GM12872 (cell line): ENCODE measurements at regions not wholly inside any gene's neighbourhood (a gene's known extent, or its start where the extent isn't known, plus 50 kb on each side); places are given as distances from the start of the nearest gene placed in this dataset.

Experiments used
- TF ChIP-seq, protein P1 (sequence below): IDR thresholded peaks from 3 replicates; pipeline ENCODE4 v1.5.1; 2011; ENCODE audit warnings: low read depth, mild to moderate bottlenecking, low read length, moderate library complexity; ENCODE audit not compliant: insufficient read depth

DNA sequence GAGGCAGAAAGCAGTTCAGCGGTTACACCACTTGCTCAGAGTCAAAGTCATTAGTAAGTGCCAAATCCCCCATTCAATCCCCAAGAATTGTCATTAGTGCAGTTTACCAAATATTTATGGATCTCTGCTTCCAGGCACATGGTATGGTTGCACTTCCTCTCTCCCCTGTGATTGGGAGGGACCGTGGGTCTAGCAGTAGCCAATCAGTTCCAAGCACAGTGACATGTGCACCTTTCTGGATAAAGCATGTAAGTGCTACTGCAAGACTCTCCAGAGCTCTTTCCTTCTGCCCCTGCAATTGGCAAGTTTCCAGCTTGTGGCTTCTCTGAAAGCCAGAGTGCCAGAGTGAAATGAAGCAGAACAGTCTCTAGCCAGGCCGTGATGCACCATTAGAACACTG, 85.3 kb upstream of the FLRT2 start:
- TF ChIP-seq, protein P1, sequence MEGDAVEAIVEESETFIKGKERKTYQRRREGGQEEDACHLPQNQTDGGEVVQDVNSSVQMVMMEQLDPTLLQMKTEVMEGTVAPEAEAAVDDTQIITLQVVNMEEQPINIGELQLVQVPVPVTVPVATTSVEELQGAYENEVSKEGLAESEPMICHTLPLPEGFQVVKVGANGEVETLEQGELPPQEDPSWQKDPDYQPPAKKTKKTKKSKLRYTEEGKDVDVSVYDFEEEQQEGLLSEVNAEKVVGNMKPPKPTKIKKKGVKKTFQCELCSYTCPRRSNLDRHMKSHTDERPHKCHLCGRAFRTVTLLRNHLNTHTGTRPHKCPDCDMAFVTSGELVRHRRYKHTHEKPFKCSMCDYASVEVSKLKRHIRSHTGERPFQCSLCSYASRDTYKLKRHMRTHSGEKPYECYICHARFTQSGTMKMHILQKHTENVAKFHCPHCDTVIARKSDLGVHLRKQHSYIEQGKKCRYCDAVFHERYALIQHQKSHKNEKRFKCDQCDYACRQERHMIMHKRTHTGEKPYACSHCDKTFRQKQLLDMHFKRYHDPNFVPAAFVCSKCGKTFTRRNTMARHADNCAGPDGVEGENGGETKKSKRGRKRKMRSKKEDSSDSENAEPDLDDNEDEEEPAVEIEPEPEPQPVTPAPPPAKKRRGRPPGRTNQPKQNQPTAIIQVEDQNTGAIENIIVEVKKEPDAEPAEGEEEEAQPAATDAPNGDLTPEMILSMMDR = no peak

DNA sequence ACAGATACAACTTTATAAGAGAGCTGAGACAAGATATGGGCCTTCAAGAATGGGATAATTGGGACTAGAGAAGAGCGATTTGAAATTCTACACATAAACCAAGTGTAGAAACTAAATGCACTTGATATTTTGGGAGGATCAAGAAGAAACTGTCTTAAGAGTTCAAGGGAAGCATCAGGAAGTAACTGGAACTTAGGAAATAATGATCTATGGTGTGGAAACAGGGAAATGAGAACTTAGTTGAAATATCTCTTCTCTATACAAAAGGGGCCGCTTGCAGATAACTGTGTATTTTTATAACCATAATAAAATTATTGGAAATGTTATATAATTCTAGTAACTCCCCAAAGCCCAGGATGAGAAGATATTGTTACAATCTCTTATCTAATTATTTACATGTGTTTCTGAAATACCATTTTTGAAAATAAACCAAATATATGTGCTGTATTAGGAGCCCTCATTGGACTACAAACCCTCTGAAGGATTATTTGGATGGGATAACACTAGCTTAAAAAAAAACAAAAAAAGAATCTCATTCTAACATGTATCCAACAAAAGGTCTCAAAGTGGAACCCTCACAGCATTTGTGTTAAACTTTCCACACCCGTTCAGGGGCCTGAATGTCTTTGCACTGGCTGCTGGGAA, 84.7 kb upstream of the FLRT2 start:
- TF ChIP-seq, protein P1 = no peak

DNA sequence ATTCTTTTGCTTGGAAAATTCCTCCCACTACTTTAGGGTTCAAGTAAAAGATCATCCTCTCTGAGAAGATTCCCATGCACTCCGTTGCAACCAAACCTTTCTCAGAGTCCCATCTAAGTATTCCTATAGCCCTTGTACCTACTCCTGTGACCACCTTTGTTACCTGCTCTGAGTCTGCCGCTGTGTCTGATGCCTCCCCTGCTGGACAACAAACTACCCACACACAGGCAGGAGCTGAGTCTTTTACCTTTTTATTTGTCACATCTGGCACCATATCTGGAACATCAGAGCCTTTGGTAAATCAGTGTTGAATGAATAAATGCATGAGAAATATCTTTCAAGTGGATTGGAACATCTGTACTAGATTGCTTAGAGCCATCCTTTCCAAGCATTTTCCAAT, 82.1 kb upstream of the FLRT2 start:
- TF ChIP-seq, protein P1 = no peak

DNA sequence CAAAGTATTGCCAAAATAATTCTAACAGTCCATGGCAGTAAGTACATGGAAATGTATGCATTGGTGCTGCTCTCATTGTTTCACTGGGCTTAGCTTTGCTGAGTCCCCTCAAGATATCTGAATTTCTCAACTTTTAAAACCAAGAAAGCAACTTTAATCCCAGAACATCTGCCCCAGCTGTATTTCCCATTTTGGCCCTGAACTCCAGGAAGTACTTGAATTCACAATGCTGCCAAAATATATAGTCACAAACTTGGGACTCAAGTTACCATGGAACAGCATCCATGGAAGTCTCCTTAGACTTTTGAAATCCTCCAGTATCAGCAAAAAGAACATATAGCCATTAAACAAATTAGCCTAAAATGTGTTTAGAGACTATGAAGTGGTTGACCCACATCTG, 78.5 kb upstream of the FLRT2 start:
- TF ChIP-seq, protein P1 = no peak

DNA sequence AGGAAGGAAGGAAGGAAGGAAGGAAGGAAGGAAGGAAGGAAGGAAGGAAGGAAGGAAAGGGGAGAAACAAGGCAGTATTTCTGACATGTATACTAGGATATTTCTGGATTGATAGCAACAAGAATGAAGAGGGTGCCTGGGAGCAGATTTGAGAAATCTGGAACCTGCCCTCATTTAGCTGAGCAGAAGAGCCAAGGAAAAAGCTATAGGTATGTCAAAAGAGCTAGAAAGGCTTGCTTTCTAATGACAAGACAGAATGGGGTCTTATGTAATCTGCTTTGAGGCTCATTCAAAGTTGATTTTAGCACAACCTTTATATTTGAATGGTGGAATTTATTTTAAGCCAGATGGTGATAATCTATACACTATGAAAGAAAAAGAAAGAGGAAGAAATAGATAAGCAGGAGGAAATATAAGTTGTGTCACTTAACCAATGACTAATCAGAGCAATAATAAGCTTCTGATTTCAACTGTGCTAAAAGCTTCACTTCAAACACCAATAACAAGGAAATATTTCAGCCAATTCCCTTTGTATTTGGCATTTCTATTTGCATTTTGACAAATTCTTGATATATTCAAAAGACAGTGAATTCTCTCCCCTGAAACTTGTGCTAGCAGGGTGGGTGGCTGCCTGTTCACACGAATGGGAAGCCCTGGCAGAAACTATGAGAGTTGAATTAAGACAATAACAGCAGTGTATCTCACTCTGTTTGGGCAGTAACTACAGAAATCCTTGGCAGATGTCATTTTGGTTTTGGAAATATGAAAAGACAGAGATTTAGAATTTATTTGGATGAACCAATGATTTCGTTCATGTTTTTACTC, 76.3 kb upstream of the FLRT2 start:
- TF ChIP-seq, protein P1 = no peak

DNA sequence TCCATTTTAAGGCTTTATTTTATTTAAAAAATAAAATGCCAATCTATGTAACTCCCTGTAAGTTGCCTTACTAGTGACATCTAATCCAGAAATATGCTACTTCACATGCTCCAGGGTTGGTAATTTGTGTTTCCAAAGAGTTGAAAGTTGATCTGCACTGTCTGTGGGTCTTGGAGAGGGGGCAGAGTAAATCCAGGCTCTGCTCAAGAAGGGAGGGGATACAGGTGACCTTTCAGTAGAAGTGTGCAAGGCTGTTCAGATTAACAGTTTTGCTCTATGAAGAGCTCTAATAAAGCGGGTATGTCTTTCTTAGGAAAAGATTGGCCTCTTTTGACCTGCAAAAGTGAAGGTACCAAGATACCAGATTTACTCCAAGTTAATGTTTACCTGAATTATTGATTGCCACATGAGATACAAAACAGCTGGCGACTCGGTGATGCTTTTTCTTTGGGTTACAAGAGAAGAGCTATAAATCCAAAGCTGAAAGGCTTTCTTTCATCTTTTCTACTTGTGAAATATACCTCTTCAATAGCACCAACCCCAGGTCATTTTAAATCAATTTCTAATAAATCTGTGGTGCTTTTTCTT, 75.6 kb upstream of the FLRT2 start:
- TF ChIP-seq, protein P1 = no peak

DNA sequence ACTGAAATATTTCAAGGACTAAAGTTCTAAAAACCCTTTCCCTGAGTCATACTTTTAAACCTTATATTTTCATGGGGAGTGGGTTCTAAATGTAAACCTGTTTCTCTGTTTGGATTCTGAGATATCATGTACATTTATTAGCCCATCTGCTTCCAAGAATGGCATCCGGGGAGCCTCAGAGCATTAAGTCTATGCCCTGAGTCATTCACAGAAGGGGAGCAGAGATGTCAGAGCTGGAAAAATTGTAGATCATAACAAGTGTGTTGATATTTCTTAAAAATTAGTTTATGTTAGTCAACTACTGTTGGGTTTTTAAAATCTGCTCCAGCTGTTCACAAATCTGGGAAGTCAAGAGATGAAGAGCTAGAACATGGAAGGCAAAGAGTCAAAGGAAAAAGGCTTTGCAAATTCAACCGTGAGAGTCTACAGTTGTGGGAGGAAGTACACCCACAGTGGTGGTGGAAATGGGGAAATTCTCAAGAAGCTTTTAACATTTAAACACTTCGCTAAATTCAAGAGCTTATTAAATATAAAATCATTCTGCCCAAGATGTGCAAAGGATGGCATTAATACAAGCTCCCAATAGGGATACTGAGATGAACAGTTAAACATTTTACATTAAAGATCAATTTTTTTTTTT, 70.5 kb upstream of the FLRT2 start:
- TF ChIP-seq, protein P1 = no peak
